Endothelial cell of umbilical vein (primary cell): ENCODE measurements at regions not wholly inside any gene's neighbourhood (a gene's known extent, or its start where the extent isn't known, plus 50 kb on each side); places are given as distances from the start of the nearest gene placed in this dataset.

Experiments used
- BruUV-seq: library from RNA; stranded (reverse); fragments of 400-500 nt; replicated peaks from 2 replicates; lab custom pipeline; 2021; lab: Mats Ljungman, UMichigan
- CTCF ChIA-PET: fragments of 300-600, 350-600 bp; sonication (Branson Sonifier 250); formaldehyde crosslinking; loops from one replicate; lab custom pipeline; 2021; ENCODE audit warnings: antibody characterized with exemption, inconsistent platforms; lab: Charles Lee
- POLR2A ChIA-PET: fragments of 300-600, 350-600 bp; sonication (Branson Sonifier 250); formaldehyde crosslinking; loops from one replicate; lab custom pipeline; 2021; ENCODE audit warnings: antibody characterized with exemption, inconsistent platforms; lab: Charles Lee
- DNase-seq: peaks from one replicate; pipeline ENCODE4 v3.0.0-alpha.2; 2011; ENCODE audit warnings: low read depth, low spot score
- FAIRE-seq: peaks from 2 replicates; lab custom pipeline; 2011; peaks lifted over from hg19 to GRCh38; lab: Jason Lieb, UNC
- H2AFZ ChIP-seq: 2 replicates; pipeline ENCODE4 v1.6.0; 2012; ENCODE audit warnings: low read depth, low read length, control low read depth, inconsistent platforms
- H3K27ac ChIP-seq: 2 replicates; pipeline ENCODE4 v1.5.1; 2011; ENCODE audit warnings: low read depth, mild to moderate bottlenecking, control low read depth, low read length, moderate library complexity; ENCODE audit not compliant: insufficient read depth
- H3K27me3 ChIP-seq, 2 experiments: 2 replicates each; pipeline versions ENCODE4 v1.6.0 to v1.6.1; 2011; ENCODE audit warnings: low read length in 2 of 2, mixed read lengths in 1 of 2; ENCODE audit not compliant: control insufficient read depth in 2 of 2, insufficient read depth in 2 of 2
- H3K36me3 ChIP-seq, 2 experiments: 2 replicates in 1 of 2; 3 replicates in 1 of 2; pipeline ENCODE4 v1.5.1; 2011; ENCODE audit warnings: low read length in 2 of 2, mild to moderate bottlenecking in 1 of 2, moderate library complexity in 1 of 2; ENCODE audit not compliant: control insufficient read depth in 2 of 2, insufficient read depth in 2 of 2; ENCODE audit errors: extremely low read depth in 1 of 2
- H3K4me1 ChIP-seq: 3 replicates; pipeline ENCODE4 v1.5.1; 2011; ENCODE audit warnings: mild to moderate bottlenecking, low read length; ENCODE audit not compliant: control insufficient read depth, insufficient read depth; ENCODE audit errors: extremely low read depth
- H3K4me2 ChIP-seq: 2 replicates; pipeline ENCODE4 v1.6.1; 2011; ENCODE audit warnings: low read length, control low read depth, mixed read lengths; ENCODE audit not compliant: insufficient read depth
- H3K4me3 ChIP-seq, 3 experiments: fragments of 200-600 bp in 1 of 3; sonication (generic), shearing (Covaris generic) in 1 of 3; replicated peaks in 1 of 3; 2 replicates each; pipeline ENCODE4 v1.5.1; 2011 to 2016; ENCODE audit warnings: control low read depth in 3 of 3, low read length in 3 of 3, mild to moderate bottlenecking in 2 of 3, inconsistent platforms in 1 of 3, low read depth in 1 of 3, moderate library complexity in 1 of 3; ENCODE audit not compliant: insufficient read depth in 1 of 3
- H3K79me2 ChIP-seq: 2 replicates; pipeline ENCODE4 v1.6.0; 2012; ENCODE audit warnings: low read length, inconsistent platforms; ENCODE audit not compliant: control insufficient read depth, insufficient read depth
- H3K9ac ChIP-seq: replicated peaks from 2 replicates; pipeline ENCODE3; 2011; ENCODE audit warnings: low read length, control low read depth; ENCODE audit not compliant: insufficient read depth; ENCODE audit errors: extremely low read depth
- H3K9me1 ChIP-seq: replicated peaks from 3 replicates; pipeline ENCODE4 v1.6.0; 2011; ENCODE audit warnings: mild to moderate bottlenecking, low read length; ENCODE audit not compliant: control insufficient read depth, insufficient read depth; ENCODE audit errors: extremely low read depth
- H3K9me3 ChIP-seq: replicated peaks from 2 replicates; pipeline ENCODE4 v1.5.1; 2012; ENCODE audit warnings: low read length, inconsistent platforms; ENCODE audit not compliant: control insufficient read depth, insufficient read depth
- H4K20me1 ChIP-seq: replicated peaks from 2 replicates; pipeline ENCODE3; 2011; ENCODE audit warnings: mild to moderate bottlenecking, low read length; ENCODE audit not compliant: control insufficient read depth, insufficient read depth; ENCODE audit errors: extremely low read depth
- CTCF ChIP-seq, 2 donors: IDR thresholded peaks; 1 replicate in 1 of 2; 2 replicates in 1 of 2; pipeline ENCODE4 v1.5.1; 2011; ENCODE audit warnings: low read length in 2 of 2, mild to moderate bottlenecking in 2 of 2, moderate library complexity in 2 of 2, control low read depth in 1 of 2, inconsistent platforms in 1 of 2, low read depth in 1 of 2; ENCODE audit not compliant: insufficient read depth in 1 of 2; ENCODE audit errors: extremely low read depth in 1 of 2
- EZH2 ChIP-seq: IDR thresholded peaks from 2 replicates; pipeline ENCODE4 v1.6.1; 2012; ENCODE audit warnings: borderline replicate concordance, low read depth, mild to moderate bottlenecking, moderate library complexity, low read length, inconsistent platforms; ENCODE audit not compliant: severe bottlenecking
- FOS ChIP-seq: IDR thresholded peaks from 2 replicates; pipeline ENCODE4 v1.6.1; 2011; ENCODE audit warnings: mild to moderate bottlenecking, low read length, moderate library complexity, borderline replicate concordance; ENCODE audit not compliant: insufficient read depth
- GATA2 ChIP-seq: IDR thresholded peaks from 2 replicates; pipeline ENCODE4 v1.7.0; 2011; ENCODE audit warnings: low read depth, mild to moderate bottlenecking, moderate library complexity, mixed read lengths, low read length; ENCODE audit not compliant: insufficient read length, insufficient read depth
- JUN ChIP-seq: IDR thresholded peaks from 2 replicates; pipeline ENCODE4 v1.6.1; 2011; ENCODE audit warnings: borderline replicate concordance, low read depth; ENCODE audit not compliant: insufficient read length, insufficient read depth
- MAX ChIP-seq: IDR thresholded peaks from 2 replicates; pipeline ENCODE4 v1.6.1; 2011; ENCODE audit not compliant: insufficient read depth, insufficient read length
- MYC ChIP-seq: IDR thresholded peaks from one replicate; pipeline ENCODE4 v1.6.1; 2011; ENCODE audit warnings: mild to moderate bottlenecking, low read depth, low read length
- POLR2A ChIP-seq: IDR thresholded peaks from 2 replicates; pipeline ENCODE4 v1.6.1; 2012; ENCODE audit warnings: low read depth, mild to moderate bottlenecking, control low read depth, low read length
- POLR2AphosphoS5 ChIP-seq: IDR thresholded peaks from 2 replicates; pipeline ENCODE4 v1.6.1; 2012; ENCODE audit warnings: low read depth, mild to moderate bottlenecking, control low read depth, low read length, moderate library complexity; ENCODE audit not compliant: insufficient read depth
- dilution Hi-C: fragments of 300-500 bp; cut with MboI; formaldehyde crosslinking; loops from one replicate; pipeline ENCODE4 v1.15.0; 2019; ENCODE audit warnings: low sequenced_read_pairs; ENCODE audit not compliant: extremely low pct_ligation_motif_present
- intact Hi-C: fragments of 100-400 bp; cut with micrococcal nuclease; formaldehyde crosslinking; loops from one replicate; pipeline ENCODE4 v1.10.0; 2022

GRCh38 chr19:30092721-30093569 is 150.9 kb downstream of the URI1 start:
- no peaks in the 10 kb centered on the region for H3K27me3 ChIP-seq
- no peak for FAIRE-seq
- no peaks in the 10 kb centered on the region for H3K9me1 ChIP-seq
- H3K36me3 ChIP-seq, result no peaks in the 10 kb centered on the region
- no peak overlapping the region for H3K4me3 ChIP-seq
- H3K27ac ChIP-seq, result no peak overlapping the region
- H4K20me1 ChIP-seq, result no peaks in the 10 kb centered on the region
- no peak overlapping the region for H3K4me2 ChIP-seq
- POLR2A ChIA-PET, result no interaction called here
- H3K9me3 ChIP-seq, result peaks cover 2% of the 10 kb centered on the region
- dilution Hi-C loops (no loop called here), intact Hi-C loops (no loop called here)
- BruUV-seq, result no TSS peak
- CTCF ChIA-PET, result no interaction called here
- no peak for DNase-seq
- no peaks in the 10 kb centered on the region for H3K4me1 ChIP-seq
- no peak overlapping the region for H3K9ac ChIP-seq
- TF ChIP-seq POLR2A (no peak), CTCF (IDR thresholded peaks at IDR 0.05; ENCODE audit: extremely low read depth in 1 of 2, insufficient read depth in 1 of 2, low read depth in 1 of 2, low read length in 2 of 2) (no peak), POLR2AphosphoS5 (no peak), MYC (no peak), EZH2 (no peak), MAX (no peak), GATA2 (no peak), FOS (no peak), JUN (no peak)
- no peak overlapping the region for H2AFZ ChIP-seq
- H3K79me2 ChIP-seq, result no peaks in the 10 kb centered on the region
